DND-41 (cell line): ENCODE measurements at regions not wholly inside any gene's neighbourhood (a gene's known extent, or its start where the extent isn't known, plus 50 kb on each side); places are given as distances from the start of the nearest gene placed in this dataset.

Experiments
- ATAC-seq: fragments of 200-7000 bp; cut with Tn5 transposase; 3 replicates; pipeline ENCODE4 v1.9.1; 2021; ENCODE audit warnings: low read depth; ENCODE audit not compliant: insufficient read depth
- DNase-seq: peaks from one replicate; pipeline ENCODE4 v3.0.0-alpha.2; 2020
- H2AFZ ChIP-seq: 2 replicates; pipeline ENCODE4 v1.6.0; 2012; ENCODE audit warnings: low read depth, low read length
- H3K27ac ChIP-seq: 2 replicates; pipeline ENCODE4 v1.5.1; 2012; ENCODE audit warnings: low read length, inconsistent platforms
- H3K27me3 ChIP-seq: fragments of 200-600 bp; sonication (generic); 2 replicates; pipeline ENCODE4 v1.6.0; 2012; ENCODE audit warnings: low read length, mild to moderate bottlenecking, inconsistent platforms; ENCODE audit not compliant: insufficient read depth, poor library complexity
- H3K36me3 ChIP-seq: 2 replicates; pipeline ENCODE4 v1.5.1; 2012; ENCODE audit warnings: low read length, inconsistent platforms; ENCODE audit not compliant: insufficient read depth
- H3K4me1 ChIP-seq: 2 replicates; pipeline ENCODE4 v1.5.1; 2012; ENCODE audit warnings: mild to moderate bottlenecking, low read length; ENCODE audit not compliant: insufficient read depth
- H3K4me2 ChIP-seq: 2 replicates; pipeline ENCODE4 v1.6.0; 2012; ENCODE audit warnings: mild to moderate bottlenecking, moderate library complexity, low read length, inconsistent platforms; ENCODE audit not compliant: insufficient read depth
- H3K4me3 ChIP-seq, 2 experiments: fragments of 200-600 bp in 1 of 2; shearing (Covaris generic) in 1 of 2; 2 replicates each; pipeline ENCODE4 v1.5.1; 2012 to 2016; ENCODE audit warnings: inconsistent platforms in 2 of 2, low read length in 2 of 2, mild to moderate bottlenecking in 2 of 2, low read depth in 1 of 2, moderate library complexity in 1 of 2
- H3K79me2 ChIP-seq: 2 replicates; pipeline ENCODE4 v1.6.0; 2012; ENCODE audit warnings: low read length, inconsistent platforms; ENCODE audit not compliant: insufficient read depth
- H3K9ac ChIP-seq: 2 replicates; pipeline ENCODE4 v1.6.0; 2012; ENCODE audit warnings: low read depth, mild to moderate bottlenecking, inconsistent platforms, low read length, moderate library complexity
- H3K9me3 ChIP-seq: 2 replicates; pipeline ENCODE4 v1.5.1; 2012; ENCODE audit warnings: low read length, moderate library complexity, mild to moderate bottlenecking, inconsistent platforms; ENCODE audit not compliant: insufficient read depth, severe bottlenecking
- H4K20me1 ChIP-seq: 2 replicates; pipeline ENCODE4 v1.6.0; 2012; ENCODE audit warnings: low read length; ENCODE audit not compliant: insufficient read depth
- CTCF ChIP-seq: IDR thresholded peaks from 2 replicates; pipeline ENCODE4 v1.5.1; 2012; ENCODE audit warnings: borderline replicate concordance, low read length, moderate library complexity, mild to moderate bottlenecking; ENCODE audit not compliant: poor library complexity, severe bottlenecking; ENCODE audit errors: extremely low read depth
- EZH2 ChIP-seq: IDR thresholded peaks from 3 replicates; pipeline ENCODE4 v1.6.1; 2012; ENCODE audit warnings: borderline replicate concordance, low read depth, mild to moderate bottlenecking, moderate library complexity, low read length, inconsistent platforms; ENCODE audit not compliant: severe bottlenecking

GRCh38 chr11:38481391-38481790, 1883.4 kb upstream of the RAG2 start:
- H3K27ac ChIP-seq, result no peak overlapping the region
- H4K20me1 ChIP-seq, result no peaks in the 10 kb centered on the region
- TF ChIP-seq CTCF (no peak), EZH2 (no peak)
- no peak for DNase-seq
- H3K27me3 ChIP-seq, result no peaks in the 10 kb centered on the region
- H3K79me2 ChIP-seq, result no peaks in the 10 kb centered on the region
- no peak overlapping the region for H3K4me2 ChIP-seq
- no peaks in the 10 kb centered on the region for H3K4me1 ChIP-seq
- ATAC-seq, result no peak
- H3K36me3 ChIP-seq, result no peaks in the 10 kb centered on the region
- H3K9ac ChIP-seq, result no peak overlapping the region
- no peaks in the 10 kb centered on the region for H3K9me3 ChIP-seq
- H3K4me3 ChIP-seq, result no peak overlapping the region
- H2AFZ ChIP-seq, result no peak overlapping the region

GRCh38 chr11:38476808-38477575, 1879.0 kb upstream of the RAG2 start:
- Histone ChIP-seq H3K9me3 (no peaks in the 10 kb centered on the region), H4K20me1 (no peaks in the 10 kb centered on the region), H3K27me3 (no peaks in the 10 kb centered on the region), H3K27ac (no peak overlapping the region), H2AFZ (no peak overlapping the region), H3K4me1 (no peaks in the 10 kb centered on the region), H3K79me2 (no peaks in the 10 kb centered on the region), H3K4me3 (no peak overlapping the region), H3K4me2 (no peak overlapping the region), H3K36me3 (no peaks in the 10 kb centered on the region), H3K9ac (no peak overlapping the region)
- ATAC-seq, result no peak
- TF ChIP-seq CTCF, result no peak
- TF ChIP-seq EZH2, result no peak
- DNase-seq, result no peak

- H3K9me3 ChIP-seq, result no peaks in the 10 kb centered on the region
- no peak overlapping the region for H3K4me3 ChIP-seq
- no peaks in the 10 kb centered on the region for H4K20me1 ChIP-seq
- H3K36me3 ChIP-seq, result no peaks in the 10 kb centered on the region
- H3K9ac ChIP-seq, result no peak overlapping the region
- DNase-seq, result no peak
- TF ChIP-seq CTCF (no peak), EZH2 (no peak)
- no peaks in the 10 kb centered on the region for H3K4me1 ChIP-seq
- no peak overlapping the region for H3K27ac ChIP-seq
- H3K4me2 ChIP-seq, result no peak overlapping the region
- ATAC-seq, result no peak
- no peaks in the 10 kb centered on the region for H3K79me2 ChIP-seq
- H3K27me3 ChIP-seq, result no peaks in the 10 kb centered on the region
- H2AFZ ChIP-seq, result no peak overlapping the region
Observed at GRCh38 chr11:38461751-38462150, 1863.7 kb upstream of the RAG2 start.
